GM21737 (cell line): ENCODE measurements at regions not wholly inside any gene's neighbourhood (a gene's known extent, or its start where the extent isn't known, plus 50 kb on each side); places are given as distances from the start of the nearest gene placed in this dataset.
"Not testable (repeated sequence)": the region's sequence is repeated elsewhere in the genome, so short reads cannot be mapped to it uniquely, and the experiment has no call there.

ENCODE experiments used
- ATAC-seq: cut with Tn5 transposase; IDR thresholded peaks from one replicate; pipeline ENCODE4 v1.9.1; 2021; ENCODE audit warnings: mild to moderate bottlenecking, moderate library complexity; ENCODE audit not compliant: unreplicated experiment

GRCh38 chr2:52416340-52416739 is 1351.3 kb upstream of the CHAC2 start:
- no peak for ATAC-seq

- ATAC-seq = no peak
Observed at GRCh38 chr2:52414561-52415295, 1352.9 kb upstream of the CHAC2 start.

GRCh38 chr2:52409308-52410118 is 1358.1 kb upstream of the CHAC2 start:
- not testable (repeated sequence) for ATAC-seq

- no peak for ATAC-seq
Observed at GRCh38 chr2:52405980-52406379, 1361.6 kb upstream of the CHAC2 start.

- ATAC-seq = no peak
Observed at GRCh38 chr2:52404866-52405265, 1362.7 kb upstream of the CHAC2 start.

GRCh38 chr2:52404046-52404445 is 1363.6 kb upstream of the CHAC2 start:
- no peak for ATAC-seq

- no peak for ATAC-seq
Observed at GRCh38 chr2:52402128-52402527, 1365.5 kb upstream of the CHAC2 start.

GRCh38 chr2:52396836-52397235 is 1364.9 kb upstream of the NRXN1 start:
- no peak for ATAC-seq

- ATAC-seq = no peak
Observed at GRCh38 chr2:52395912-52396311, 1364.0 kb upstream of the NRXN1 start.

GRCh38 chr2:52391621-52392020 is 1359.7 kb upstream of the NRXN1 start:
- ATAC-seq = no peak

GRCh38 chr2:52390651-52391050 is 1358.7 kb upstream of the NRXN1 start:
- no peak for ATAC-seq

GRCh38 chr2:52387937-52388590 is 1356.1 kb upstream of the NRXN1 start:
- no peak for ATAC-seq

GRCh38 chr2:52386433-52387030 is 1354.6 kb upstream of the NRXN1 start:
- ATAC-seq = no peak

GRCh38 chr2:52383541-52383940 is 1351.6 kb upstream of the NRXN1 start:
- ATAC-seq = no peak

- no peak for ATAC-seq
Observed at GRCh38 chr2:52369178-52369577, 1337.2 kb upstream of the NRXN1 start.

- no peak for ATAC-seq
Observed at GRCh38 chr2:52368141-52368540, 1336.2 kb upstream of the NRXN1 start.

GRCh38 chr2:52365946-52366345 is 1334.0 kb upstream of the NRXN1 start:
- ATAC-seq = no peak

- no peak for ATAC-seq
Observed at GRCh38 chr2:52356556-52356955, 1324.6 kb upstream of the NRXN1 start.

GRCh38 chr2:52347292-52347691 is 1315.4 kb upstream of the NRXN1 start:
- ATAC-seq = no peak

GRCh38 chr2:52345676-52346075 is 1313.7 kb upstream of the NRXN1 start:
- ATAC-seq = no peak

GRCh38 chr2:52345082-52345481 is 1313.2 kb upstream of the NRXN1 start:
- ATAC-seq = no peak
